ENCODE measurements at regions not wholly inside any gene's neighbourhood (a gene's known extent, or its start where the extent isn't known, plus 50 kb on each side); places are given as distances from the start of the nearest gene placed in this dataset.

GRCh38 chr2:46847185-46847710 is 68.4 kb downstream of the MCFD2 start:
- Histone ChIP-seq H3K27me3 (no peaks in the 10 kb centered on the region), H3K9me3 (no peaks in the 10 kb centered on the region), H3K4me3 (no peak overlapping the region), H3K36me3 (no peaks in the 10 kb centered on the region), H3K4me1 (peaks cover 53% of the 10 kb centered on the region), H3K27ac (peak overlapping the region; percentile 80)
- ATAC-seq = peak; percentile 91
- TF ChIP-seq CTCF (IDR thresholded peaks at IDR 0.05) = no peak
- intact Hi-C loops (cut with DNase I) = no loop called here
- peak; percentile 95 for DNase-seq

GRCh38 chr2:46846536-46846935 is 69.1 kb downstream of the MCFD2 start:
- Histone ChIP-seq H3K9me3 (no peaks in the 10 kb centered on the region), H3K27me3 (no peaks in the 10 kb centered on the region), H3K4me1 (peaks cover 53% of the 10 kb centered on the region), H3K4me3 (no peak overlapping the region), H3K36me3 (no peaks in the 10 kb centered on the region), H3K27ac (peak overlapping the region; percentile 80)
- DNase-seq (no peak), ATAC-seq (no peak)
- no peak for TF ChIP-seq CTCF (IDR thresholded peaks at IDR 0.05)
- intact Hi-C loops (cut with DNase I) = no loop called here

GRCh38 chr2:46845542-46846486 is 69.8 kb downstream of the MCFD2 start:
- DNase-seq (peak; percentile 43), ATAC-seq (no peak)
- Histone ChIP-seq H3K36me3 (no peaks in the 10 kb centered on the region), H3K27me3 (no peaks in the 10 kb centered on the region), H3K27ac (peak overlapping the region; percentile 80), H3K9me3 (no peaks in the 10 kb centered on the region), H3K4me1 (peaks cover 53% of the 10 kb centered on the region), H3K4me3 (no peak overlapping the region)
- no peak for TF ChIP-seq CTCF (IDR thresholded peaks at IDR 0.05)
- intact Hi-C loops (cut with DNase I) = no loop called here

GRCh38 chr2:46844443-46844842 is 71.2 kb downstream of the MCFD2 start:
- Histone ChIP-seq H3K4me3 (no peak overlapping the region), H3K27me3 (no peaks in the 10 kb centered on the region), H3K36me3 (no peaks in the 10 kb centered on the region), H3K27ac (no peak overlapping the region), H3K9me3 (no peaks in the 10 kb centered on the region), H3K4me1 (peaks cover 43% of the 10 kb centered on the region)
- DNase-seq (no peak), ATAC-seq (no peak)
- intact Hi-C loops (cut with DNase I) = no loop called here
- TF ChIP-seq CTCF (IDR thresholded peaks at IDR 0.05) = no peak

- intact Hi-C loops (cut with DNase I) = no loop called here
- Histone ChIP-seq H3K27me3 (no peaks in the 10 kb centered on the region), H3K36me3 (no peaks in the 10 kb centered on the region), H3K27ac (no peak overlapping the region), H3K4me1 (peaks cover 39% of the 10 kb centered on the region), H3K4me3 (no peak overlapping the region), H3K9me3 (no peaks in the 10 kb centered on the region)
- ATAC-seq (no peak), DNase-seq (no peak)
- no peak for TF ChIP-seq CTCF (IDR thresholded peaks at IDR 0.05)
Observed at GRCh38 chr2:46844034-46844433, 71.6 kb downstream of the MCFD2 start.
